HEK293T (cell line): ENCODE measurements at regions not wholly inside any gene's neighbourhood (a gene's known extent, or its start where the extent isn't known, plus 50 kb on each side); places are given as distances from the start of the nearest gene placed in this dataset.

Source experiments
- ARNT ChIP-seq: fragments of 450-650 bp; IDR thresholded peaks from 2 replicates; pipeline ENCODE4 v1.6.1; 2017; ENCODE audit warnings: mild to moderate bottlenecking
- BHLHE40 ChIP-seq: fragments of 450-650 bp; IDR thresholded peaks from 2 replicates; pipeline ENCODE4 v1.6.1; 2016; ENCODE audit warnings: mild to moderate bottlenecking, moderate library complexity, borderline replicate concordance
- ELF4 ChIP-seq: fragments of 450-650 bp; IDR thresholded peaks from 2 replicates; pipeline ENCODE4 v1.6.1; 2017; ENCODE audit warnings: antibody characterized with exemption
- FOXA1 ChIP-seq: fragments of 450-650 bp; IDR thresholded peaks from 2 replicates; pipeline ENCODE4 v1.6.1; 2016; ENCODE audit warnings: mild to moderate bottlenecking
- FOXK2 ChIP-seq: fragments of 450-650 bp; IDR thresholded peaks from 2 replicates; pipeline ENCODE4 v1.6.1; 2016; ENCODE audit warnings: mild to moderate bottlenecking
- FOXM1 ChIP-seq: fragments of 450-650 bp; IDR thresholded peaks from 2 replicates; pipeline ENCODE4 v1.6.1; 2017; ENCODE audit warnings: mild to moderate bottlenecking, borderline replicate concordance
- SP1 ChIP-seq: fragments of 450-650 bp; IDR thresholded peaks from 2 replicates; pipeline ENCODE4 v1.6.1; 2017
- SUZ12 ChIP-seq: fragments of 450-650 bp; IDR thresholded peaks from 2 replicates; pipeline ENCODE4 v1.6.1; 2016; ENCODE audit warnings: mild to moderate bottlenecking
- ZNF384 ChIP-seq: fragments of 450-650 bp; IDR thresholded peaks from 2 replicates; pipeline ENCODE4 v1.6.1; 2016

- TF ChIP-seq ELF4, result no peak
- TF ChIP-seq ARNT, result no peak
- TF ChIP-seq BHLHE40, result no peak
- no peak for TF ChIP-seq FOXK2
- TF ChIP-seq FOXA1, result no peak
- no peak for TF ChIP-seq FOXM1
- TF ChIP-seq SP1, result no peak
- no peak for TF ChIP-seq ZNF384
- TF ChIP-seq SUZ12, result no peak
Measured at GRCh38 chr5:163826201-163826600, 320.8 kb downstream of the MAT2B start.
